ENCODE measurements at regions not wholly inside any gene's neighbourhood (a gene's known extent, or its start where the extent isn't known, plus 50 kb on each side); places are given as distances from the start of the nearest gene placed in this dataset.

DNA sequence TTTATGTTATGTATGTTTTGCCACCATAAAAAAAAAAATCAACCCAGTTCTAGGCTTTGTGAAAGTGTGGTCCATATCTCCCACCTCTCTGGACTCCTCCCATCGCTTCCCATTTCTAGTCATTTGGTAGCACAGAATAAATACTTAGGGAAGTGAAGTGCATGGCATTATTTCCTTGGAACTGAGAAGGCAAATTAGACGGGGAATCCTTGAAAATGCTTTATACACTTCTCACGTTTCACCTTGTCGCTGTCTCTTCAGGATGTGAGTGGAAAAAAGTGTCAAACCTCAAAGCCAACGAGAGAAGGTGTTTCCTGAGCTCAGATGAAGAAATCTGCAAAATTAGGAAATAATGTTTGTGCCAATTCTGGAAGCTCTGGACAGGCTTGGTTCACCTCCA is 209.9 kb downstream of the ATG4C start:
- no peaks in the 10 kb centered on the region for H3K27me3 ChIP-seq

GRCh38 chr1:62995173-62995572 is 211.2 kb downstream of the ATG4C start:
- Histone ChIP-seq H3K27ac (no peak overlapping the region), H3K27me3 (no peaks in the 10 kb centered on the region), H3K9me3 (no peaks in the 10 kb centered on the region), H3K4me1 (no peaks in the 10 kb centered on the region), H3K4me3 (no peak overlapping the region), H3K36me3 (no peaks in the 10 kb centered on the region)
- no peak for DNase-seq
- no peak for TF ChIP-seq CTCF (IDR thresholded peaks at IDR 0.05)
- TF ChIP-seq POLR2A (IDR thresholded peaks at IDR 0.05) = no peak

More for the DNA sequence above, 209.9 kb downstream of the ATG4C start:
- H3K27ac ChIP-seq = no peak overlapping the region
- H3K36me3 ChIP-seq = no peaks in the 10 kb centered on the region
- no peaks in the 10 kb centered on the region for H3K4me1 ChIP-seq
- no peak overlapping the region for H3K4me3 ChIP-seq
- no peak for TF ChIP-seq POLR2A (IDR thresholded peaks at IDR 0.05)
- TF ChIP-seq CTCF (IDR thresholded peaks at IDR 0.05) = no peak
- DNase-seq = no peak
- H3K9me3 ChIP-seq = no peaks in the 10 kb centered on the region

GRCh38 chr1:62997884-62998283 is 214.0 kb downstream of the ATG4C start:
- TF ChIP-seq CTCF (IDR thresholded peaks at IDR 0.05) (no peak), POLR2A (IDR thresholded peaks at IDR 0.05) (no peak)
- Histone ChIP-seq H3K27me3 (no peaks in the 10 kb centered on the region), H3K4me3 (no peak overlapping the region), H3K4me1 (no peaks in the 10 kb centered on the region), H3K27ac (no peak overlapping the region), H3K36me3 (no peaks in the 10 kb centered on the region), H3K9me3 (no peaks in the 10 kb centered on the region)
- DNase-seq = no peak

GRCh38 chr1:62998845-62999649 is 215.1 kb downstream of the ATG4C start:
- Histone ChIP-seq H3K4me1 (no peaks in the 10 kb centered on the region), H3K27me3 (no peaks in the 10 kb centered on the region), H3K9me3 (no peaks in the 10 kb centered on the region), H3K27ac (no peak overlapping the region), H3K36me3 (no peaks in the 10 kb centered on the region), H3K4me3 (no peak overlapping the region)
- no peak for DNase-seq
- TF ChIP-seq CTCF (IDR thresholded peaks at IDR 0.05) (no peak), POLR2A (IDR thresholded peaks at IDR 0.05) (no peak)

DNA sequence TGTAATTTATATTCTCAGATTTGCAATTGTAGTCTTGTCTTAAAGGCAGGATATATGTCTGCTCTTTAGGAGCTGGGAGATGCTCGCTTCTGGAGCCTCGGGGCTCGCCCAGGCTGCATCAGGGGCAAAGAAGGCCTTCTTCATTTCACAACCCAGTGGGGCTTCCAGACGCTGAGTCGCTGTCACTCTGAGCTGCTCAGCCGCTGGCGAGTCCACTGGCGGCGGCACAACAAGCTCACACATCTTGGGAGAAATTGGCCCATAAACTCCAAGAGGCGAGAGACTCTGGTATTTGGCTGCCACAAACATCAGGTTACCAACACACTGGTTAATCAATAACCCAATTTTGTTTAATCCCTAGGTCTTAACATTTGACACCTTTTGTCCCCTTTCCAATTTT is 216.6 kb downstream of the ATG4C start:
- no peak overlapping the region for H3K27ac ChIP-seq
- no peaks in the 10 kb centered on the region for H3K4me1 ChIP-seq
- no peak for DNase-seq
- no peak overlapping the region for H3K4me3 ChIP-seq
- no peaks in the 10 kb centered on the region for H3K27me3 ChIP-seq
- TF ChIP-seq CTCF (IDR thresholded peaks at IDR 0.05) (no peak), POLR2A (IDR thresholded peaks at IDR 0.05) (no peak)
- no peaks in the 10 kb centered on the region for H3K36me3 ChIP-seq
- H3K9me3 ChIP-seq = no peaks in the 10 kb centered on the region
